Posterior vena cava (tissue), 2 donors: ENCODE measurements at regions not wholly inside any gene's neighbourhood (a gene's known extent, or its start where the extent isn't known, plus 50 kb on each side); places are given as distances from the start of the nearest gene placed in this dataset.
A peak's percentile ranks its signal among the peaks of the same experiment; 100 is the strongest.
"Not testable (repeated sequence)": the region's sequence is repeated elsewhere in the genome, so short reads cannot be mapped to it uniquely, and the experiment has no call there.

Experiments used
- DNase-seq: peaks from one replicate; pipeline ENCODE4 v3.0.0-alpha.2; 2020; ENCODE audit warnings: low spot score
- intact Hi-C, 2 donors: fragments of 100-400 bp; cut with DNase I; formaldehyde crosslinking; loops; one replicate each; pipeline versions ENCODE4 v1.14.1 to v1.14.2; 2022 to 2023
- donor health status: DM: yes; HTN: yes; CAD: no.
- donor health status: DM: yes; HTN: yes; CAD: no.

- intact Hi-C loops, DNase-seq: not testable (repeated sequence)
Measured at GRCh38 chr18:104264-104663, 54.1 kb upstream of the USP14 start.

DNA sequence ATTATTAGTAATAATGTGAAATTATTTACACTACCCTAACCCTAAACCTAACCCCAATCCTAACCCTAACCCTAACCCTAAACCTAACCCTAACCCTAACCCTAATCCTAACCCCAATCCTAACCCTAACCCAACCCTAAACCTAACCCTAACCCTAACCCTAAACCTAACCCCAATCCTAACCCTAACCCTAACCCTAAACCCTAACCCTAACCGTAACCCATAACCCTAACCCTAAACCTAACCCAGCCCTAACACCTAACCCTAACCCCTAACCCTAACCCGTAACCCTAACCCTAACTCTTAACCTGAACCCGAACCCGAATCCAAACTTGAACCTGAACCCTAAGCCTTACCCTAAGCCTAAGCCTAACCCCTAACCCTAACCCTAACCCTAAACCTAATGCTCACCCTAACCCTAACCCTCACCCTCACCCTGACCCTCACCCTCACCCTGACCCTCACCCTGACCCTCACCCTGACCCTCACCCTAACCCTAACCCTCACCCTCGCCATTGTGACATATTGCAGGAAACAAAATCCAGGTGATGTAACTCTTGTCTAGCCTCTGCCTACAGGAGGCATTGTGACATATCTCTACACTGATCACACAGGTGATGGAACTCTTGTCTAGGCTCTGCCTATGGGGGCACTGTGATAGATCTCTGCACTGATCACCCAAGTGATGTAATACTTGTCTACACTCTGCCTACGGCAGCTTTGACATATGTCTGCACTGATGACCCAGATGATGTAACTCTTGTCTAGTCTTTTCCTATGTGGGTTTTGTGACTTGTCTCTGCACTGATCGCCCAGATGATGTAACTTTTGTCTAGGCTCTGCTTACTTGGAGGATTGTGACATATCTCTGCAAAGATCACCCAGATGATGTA is 53.0 kb upstream of the USP14 start:
- intact Hi-C loops, result not testable (repeated sequence)
- DNase-seq, result peak; percentile 41

DNA sequence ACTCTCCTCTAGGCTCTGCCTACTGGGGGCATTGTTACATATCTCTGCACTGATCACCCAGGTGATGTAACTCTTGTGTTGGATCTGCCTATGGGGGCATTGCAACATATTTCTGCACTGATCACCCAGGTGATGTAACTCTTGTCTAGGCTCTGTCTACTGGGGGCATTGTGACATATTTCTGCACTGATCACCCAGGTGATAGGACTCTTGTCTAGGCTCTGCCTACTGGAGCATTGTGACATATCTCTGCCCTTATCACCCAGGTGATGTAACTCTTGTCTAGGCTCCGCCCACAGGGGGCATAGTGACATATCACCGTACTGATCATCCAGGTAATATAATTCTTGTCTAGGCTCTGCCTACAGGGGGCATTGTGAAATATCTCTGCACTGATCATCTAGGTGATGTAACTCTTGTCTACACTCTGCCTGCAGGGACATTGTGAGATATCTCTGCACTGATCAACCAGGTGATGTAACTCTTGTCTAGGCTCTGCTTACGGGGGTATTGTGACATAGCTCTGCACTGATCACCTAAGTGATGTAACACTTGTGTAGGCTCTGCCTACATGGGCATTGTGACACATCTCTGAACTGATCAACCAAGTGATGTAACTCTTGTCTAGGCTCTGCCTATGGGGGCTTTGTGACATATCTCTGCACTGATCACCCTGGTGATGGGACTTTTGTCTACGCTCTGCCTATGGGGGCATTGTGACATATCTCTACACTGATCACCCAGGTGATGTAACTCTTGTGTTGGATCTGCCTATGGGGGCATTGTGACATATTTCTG is 52.1 kb upstream of the USP14 start:
- DNase-seq, result peak; percentile 6
- intact Hi-C loops, result not testable (repeated sequence)

DNA sequence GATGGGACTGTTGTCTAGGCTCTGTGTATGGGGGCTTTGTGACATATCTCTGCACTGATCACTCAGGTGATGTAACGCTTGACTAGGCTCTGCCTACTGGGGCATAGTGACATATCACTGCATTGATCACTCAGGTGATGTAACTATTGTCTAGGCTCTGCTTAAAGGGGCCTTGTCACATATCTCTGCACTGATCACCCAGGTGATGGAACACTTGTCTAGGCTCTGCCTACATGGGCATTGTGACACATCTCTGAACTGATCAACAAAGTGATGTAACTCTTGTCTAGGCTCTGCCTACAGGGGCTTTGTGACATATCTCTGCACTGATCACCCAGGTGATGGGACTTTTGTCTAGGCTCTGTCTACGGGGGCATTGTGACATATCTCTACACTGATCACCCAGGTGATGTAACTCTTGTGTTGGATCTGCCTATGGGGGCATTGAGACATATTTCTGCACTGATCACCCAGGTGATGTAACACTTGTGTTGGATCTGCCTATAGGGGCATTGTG is 51.4 kb upstream of the USP14 start:
- intact Hi-C loops, result not testable (repeated sequence)

DNA sequence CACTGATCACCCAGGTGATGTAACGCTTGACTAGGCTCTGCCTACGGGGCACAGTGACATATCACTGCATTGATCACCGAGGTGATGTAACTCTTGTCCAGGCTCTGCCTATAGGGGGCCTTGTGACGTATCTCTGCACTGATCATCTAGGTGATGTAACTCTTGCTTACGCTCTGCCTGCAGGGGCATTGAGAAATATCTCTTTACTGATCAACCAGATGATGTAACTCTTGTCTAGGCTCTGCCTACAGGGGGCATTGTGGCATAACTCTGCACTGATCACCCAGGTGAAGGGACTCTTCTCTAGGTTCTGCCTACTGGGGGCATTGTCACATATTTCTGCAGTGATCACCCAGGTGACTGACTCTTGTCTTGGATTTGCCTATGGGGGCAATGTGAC is 50.9 kb upstream of the USP14 start:
- intact Hi-C loops, result not testable (repeated sequence)
- peak; percentile 10 for DNase-seq

More for the DNA sequence above, 51.4 kb upstream of the USP14 start:
- DNase-seq, result peak; percentile 13

DNA sequence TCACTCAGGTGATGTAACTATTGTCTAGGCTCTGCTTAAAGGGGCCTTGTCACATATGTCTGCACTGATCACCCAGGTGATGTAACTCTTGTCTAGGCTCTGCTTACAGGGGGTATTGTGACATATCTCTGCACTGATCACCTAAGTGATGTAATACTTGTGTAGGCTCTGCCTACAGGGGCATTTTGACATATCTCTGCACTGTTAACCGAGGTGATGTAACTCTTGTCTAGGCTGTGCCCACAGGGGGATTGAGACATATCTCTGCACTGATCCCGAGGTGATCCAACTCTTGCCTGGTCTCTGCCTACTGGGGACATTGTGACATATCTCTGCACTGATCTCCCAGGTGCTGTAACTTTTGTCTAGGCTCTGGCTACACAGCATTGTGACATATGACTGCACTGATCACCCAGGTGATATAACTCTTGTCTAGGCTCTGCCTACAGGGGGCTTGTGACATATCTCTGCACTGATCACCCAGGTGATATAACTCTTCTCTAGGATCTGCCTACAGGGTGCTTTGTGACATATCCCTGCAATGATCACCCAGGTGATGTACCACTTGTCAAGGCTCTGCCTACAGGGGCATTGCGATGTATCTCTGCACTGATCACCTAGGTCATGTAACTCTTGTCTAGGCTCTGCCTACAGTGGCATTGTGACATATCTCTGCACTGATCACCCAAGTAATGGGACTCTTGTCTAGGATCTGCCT is 50.3 kb upstream of the USP14 start:
- DNase-seq, result peak; percentile 10
- intact Hi-C loops, result not testable (repeated sequence)
